DOHH2 (cell line): ENCODE measurements at regions not wholly inside any gene's neighbourhood (a gene's known extent, or its start where the extent isn't known, plus 50 kb on each side); places are given as distances from the start of the nearest gene placed in this dataset.

Source experiments
- EZH2phosphoT487 ChIP-seq: fragments of 200-600 bp; sonication (generic); IDR thresholded peaks from 2 replicates; pipeline ENCODE4 v1.6.1; 2017; ENCODE audit warnings: borderline replicate concordance, mild to moderate bottlenecking, antibody characterized with exemption, low read length, moderate library complexity, mixed read lengths
- TF ChIP-seq, protein P1 (sequence below): fragments of 200-600 bp; sonication (generic); IDR thresholded peaks from one replicate; pipeline ENCODE4 v1.5.1; 2014; ENCODE audit warnings: antibody characterized with exemption, mild to moderate bottlenecking, low read depth, low read length; ENCODE audit not compliant: poor library complexity, severe bottlenecking

DNA sequence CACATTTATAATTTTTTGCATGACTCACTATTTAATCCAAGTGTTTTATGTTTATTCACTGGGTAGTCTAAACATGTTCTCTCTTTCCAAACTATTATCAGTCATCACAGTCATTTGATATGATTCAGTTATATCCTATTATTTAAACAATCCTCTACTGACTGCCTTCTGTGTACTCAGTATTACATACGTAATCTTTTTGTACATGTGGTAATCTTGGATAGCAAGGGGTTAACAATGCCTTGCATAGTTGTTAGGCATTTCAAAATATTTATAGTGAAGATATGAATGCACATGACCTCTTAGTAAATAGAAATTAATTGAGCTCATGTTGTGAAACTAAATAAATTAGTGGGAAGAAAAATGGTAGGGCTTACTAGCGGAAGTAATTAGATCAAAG lies 379.4 kb upstream of the KIAA1217 start:
- TF ChIP-seq, protein P1, sequence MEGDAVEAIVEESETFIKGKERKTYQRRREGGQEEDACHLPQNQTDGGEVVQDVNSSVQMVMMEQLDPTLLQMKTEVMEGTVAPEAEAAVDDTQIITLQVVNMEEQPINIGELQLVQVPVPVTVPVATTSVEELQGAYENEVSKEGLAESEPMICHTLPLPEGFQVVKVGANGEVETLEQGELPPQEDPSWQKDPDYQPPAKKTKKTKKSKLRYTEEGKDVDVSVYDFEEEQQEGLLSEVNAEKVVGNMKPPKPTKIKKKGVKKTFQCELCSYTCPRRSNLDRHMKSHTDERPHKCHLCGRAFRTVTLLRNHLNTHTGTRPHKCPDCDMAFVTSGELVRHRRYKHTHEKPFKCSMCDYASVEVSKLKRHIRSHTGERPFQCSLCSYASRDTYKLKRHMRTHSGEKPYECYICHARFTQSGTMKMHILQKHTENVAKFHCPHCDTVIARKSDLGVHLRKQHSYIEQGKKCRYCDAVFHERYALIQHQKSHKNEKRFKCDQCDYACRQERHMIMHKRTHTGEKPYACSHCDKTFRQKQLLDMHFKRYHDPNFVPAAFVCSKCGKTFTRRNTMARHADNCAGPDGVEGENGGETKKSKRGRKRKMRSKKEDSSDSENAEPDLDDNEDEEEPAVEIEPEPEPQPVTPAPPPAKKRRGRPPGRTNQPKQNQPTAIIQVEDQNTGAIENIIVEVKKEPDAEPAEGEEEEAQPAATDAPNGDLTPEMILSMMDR, result no peak
- TF ChIP-seq EZH2phosphoT487, result no peak
